HG03565 (cell line): ENCODE measurements at regions not wholly inside any gene's neighbourhood (a gene's known extent, or its start where the extent isn't known, plus 50 kb on each side); places are given as distances from the start of the nearest gene placed in this dataset.

ENCODE experiments used
- ATAC-seq: cut with Tn5 transposase; IDR thresholded peaks from one replicate; pipeline ENCODE4 v1.9.1; 2021; ENCODE audit warnings: mild to moderate bottlenecking, moderate library complexity; ENCODE audit not compliant: unreplicated experiment

- ATAC-seq: no peak
Observed at GRCh38 chr9:13762209-13762608, 482.7 kb upstream of the MPDZ start.

- no peak for ATAC-seq
Observed at GRCh38 chr9:13759551-13759950, 480.1 kb upstream of the MPDZ start.

- ATAC-seq: no peak
Observed at GRCh38 chr9:13758936-13759335, 479.4 kb upstream of the MPDZ start.

GRCh38 chr9:13756943-13757342 is 477.5 kb upstream of the MPDZ start:
- ATAC-seq: no peak

- ATAC-seq: no peak
Observed at GRCh38 chr9:13755551-13755950, 476.1 kb upstream of the MPDZ start.

- ATAC-seq: no peak
Observed at GRCh38 chr9:13750639-13751038, 471.1 kb upstream of the MPDZ start.

GRCh38 chr9:13750061-13750460 is 470.6 kb upstream of the MPDZ start:
- ATAC-seq: no peak

- no peak for ATAC-seq
Observed at GRCh38 chr9:13746876-13747275, 467.4 kb upstream of the MPDZ start.

- no peak for ATAC-seq
Observed at GRCh38 chr9:13744261-13744901, 464.9 kb upstream of the MPDZ start.

- no peak for ATAC-seq
Observed at GRCh38 chr9:13737885-13738284, 458.4 kb upstream of the MPDZ start.

GRCh38 chr9:13735181-13735580 is 455.7 kb upstream of the MPDZ start:
- no peak for ATAC-seq

- ATAC-seq: no peak
Observed at GRCh38 chr9:13734601-13735000, 455.1 kb upstream of the MPDZ start.

GRCh38 chr9:13732290-13732689 is 452.8 kb upstream of the MPDZ start:
- no peak for ATAC-seq

GRCh38 chr9:13731637-13732036 is 452.1 kb upstream of the MPDZ start:
- ATAC-seq: no peak

- no peak for ATAC-seq
Observed at GRCh38 chr9:13729955-13730354, 450.5 kb upstream of the MPDZ start.

- no peak for ATAC-seq
Observed at GRCh38 chr9:13728917-13729811, 449.7 kb upstream of the MPDZ start.

- no peak for ATAC-seq
Observed at GRCh38 chr9:13728131-13728530, 448.6 kb upstream of the MPDZ start.

- no peak for ATAC-seq
Observed at GRCh38 chr9:13726746-13727145, 447.3 kb upstream of the MPDZ start.

GRCh38 chr9:13725516-13725915 is 446.0 kb upstream of the MPDZ start:
- no peak for ATAC-seq

GRCh38 chr9:13721481-13722235 is 442.2 kb upstream of the MPDZ start:
- ATAC-seq: no peak

- no peak for ATAC-seq
Observed at GRCh38 chr9:13719981-13720676, 440.6 kb upstream of the MPDZ start.
